NOMO-1 treated with DMSO at 0.1 percent for 48 hours (cell line): ENCODE measurements at regions not wholly inside any gene's neighbourhood (a gene's known extent, or its start where the extent isn't known, plus 50 kb on each side); places are given as distances from the start of the nearest gene placed in this dataset.

Experiments used
- DNase-seq: peaks from one replicate; lab custom pipeline; 2025; ENCODE audit not compliant: unreplicated experiment; lab: John Stamatoyannopoulos, UW

GRCh38 chr10:111338805-111339204 is 262.0 kb downstream of the ADRA2A start:
- no peak for DNase-seq

GRCh38 chr10:111344804-111345203 is 268.0 kb downstream of the ADRA2A start:
- DNase-seq: no peak

- DNase-seq: no peak
Observed at GRCh38 chr10:111347386-111348013, 270.7 kb downstream of the ADRA2A start.

GRCh38 chr10:111348076-111348475 is 271.2 kb downstream of the ADRA2A start:
- DNase-seq: no peak

GRCh38 chr10:111354859-111355258 is 278.0 kb downstream of the ADRA2A start:
- no peak for DNase-seq

GRCh38 chr10:111356571-111356970 is 279.7 kb downstream of the ADRA2A start:
- DNase-seq: no peak

GRCh38 chr10:111357859-111358258 is 281.0 kb downstream of the ADRA2A start:
- DNase-seq: no peak

GRCh38 chr10:111360260-111360925 is 283.6 kb downstream of the ADRA2A start:
- no peak for DNase-seq

- DNase-seq: no peak
Observed at GRCh38 chr10:111367531-111367930, 290.7 kb downstream of the ADRA2A start.

GRCh38 chr10:111370101-111370500 is 293.3 kb downstream of the ADRA2A start:
- no peak for DNase-seq

- no peak for DNase-seq
Observed at GRCh38 chr10:111373696-111374095, 296.9 kb downstream of the ADRA2A start.

GRCh38 chr10:111379534-111380187 is 302.8 kb downstream of the ADRA2A start:
- DNase-seq: no peak

- no peak for DNase-seq
Observed at GRCh38 chr10:111384556-111384955, 307.7 kb downstream of the ADRA2A start.

- no peak for DNase-seq
Observed at GRCh38 chr10:111390813-111391563, 314.2 kb downstream of the ADRA2A start.

- no peak for DNase-seq
Observed at GRCh38 chr10:111392159-111392558, 315.3 kb downstream of the ADRA2A start.

- no peak for DNase-seq
Observed at GRCh38 chr10:111392910-111393309, 316.1 kb downstream of the ADRA2A start.

GRCh38 chr10:111410740-111411139 is 333.9 kb downstream of the ADRA2A start:
- DNase-seq: no peak

- DNase-seq: no peak
Observed at GRCh38 chr10:111425459-111425858, 348.6 kb downstream of the ADRA2A start.

GRCh38 chr10:111429288-111430028 is 352.6 kb downstream of the ADRA2A start:
- no peak for DNase-seq

- DNase-seq: no peak
Observed at GRCh38 chr10:111430070-111430469, 353.2 kb downstream of the ADRA2A start.

GRCh38 chr10:111432588-111432987 is 355.8 kb downstream of the ADRA2A start:
- no peak for DNase-seq
